ENCODE measurements at regions not wholly inside any gene's neighbourhood (a gene's known extent, or its start where the extent isn't known, plus 50 kb on each side); places are given as distances from the start of the nearest gene placed in this dataset.

DNA sequence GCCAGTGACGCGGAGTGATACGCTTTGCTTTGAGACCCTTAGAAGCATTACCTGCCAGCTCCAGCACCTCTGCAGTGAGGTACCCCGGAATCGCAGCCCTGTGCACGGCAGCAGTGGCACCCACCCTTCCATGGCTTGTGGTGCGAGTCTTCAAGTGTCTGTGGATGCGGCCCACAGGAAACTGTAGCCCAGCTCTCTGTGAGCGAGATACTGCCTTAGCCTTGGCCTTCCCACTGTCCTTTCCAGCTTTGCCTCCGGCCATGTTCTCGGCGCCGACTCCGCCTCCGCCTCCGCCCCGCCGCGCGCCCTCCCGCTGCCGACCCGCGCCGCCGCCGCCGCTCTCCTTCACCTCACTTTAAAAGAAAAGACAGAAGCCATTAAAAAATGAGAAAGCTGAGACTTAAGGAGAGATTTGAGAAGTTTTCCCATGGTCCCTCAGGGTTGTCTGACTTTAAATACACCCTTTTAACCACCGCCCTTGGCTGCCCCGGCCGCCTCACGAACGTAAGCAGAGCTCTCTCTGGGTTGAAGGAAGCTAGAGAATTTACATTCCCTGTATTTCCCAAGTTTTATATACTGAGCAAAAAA, 78.5 kb upstream of the FAM174B start:
- TF ChIP-seq POLR2AphosphoS5 (IDR thresholded peaks at IDR 0.05): no peak
- TF ChIP-seq, protein P1, sequence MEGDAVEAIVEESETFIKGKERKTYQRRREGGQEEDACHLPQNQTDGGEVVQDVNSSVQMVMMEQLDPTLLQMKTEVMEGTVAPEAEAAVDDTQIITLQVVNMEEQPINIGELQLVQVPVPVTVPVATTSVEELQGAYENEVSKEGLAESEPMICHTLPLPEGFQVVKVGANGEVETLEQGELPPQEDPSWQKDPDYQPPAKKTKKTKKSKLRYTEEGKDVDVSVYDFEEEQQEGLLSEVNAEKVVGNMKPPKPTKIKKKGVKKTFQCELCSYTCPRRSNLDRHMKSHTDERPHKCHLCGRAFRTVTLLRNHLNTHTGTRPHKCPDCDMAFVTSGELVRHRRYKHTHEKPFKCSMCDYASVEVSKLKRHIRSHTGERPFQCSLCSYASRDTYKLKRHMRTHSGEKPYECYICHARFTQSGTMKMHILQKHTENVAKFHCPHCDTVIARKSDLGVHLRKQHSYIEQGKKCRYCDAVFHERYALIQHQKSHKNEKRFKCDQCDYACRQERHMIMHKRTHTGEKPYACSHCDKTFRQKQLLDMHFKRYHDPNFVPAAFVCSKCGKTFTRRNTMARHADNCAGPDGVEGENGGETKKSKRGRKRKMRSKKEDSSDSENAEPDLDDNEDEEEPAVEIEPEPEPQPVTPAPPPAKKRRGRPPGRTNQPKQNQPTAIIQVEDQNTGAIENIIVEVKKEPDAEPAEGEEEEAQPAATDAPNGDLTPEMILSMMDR (IDR thresholded peaks at IDR 0.05): no peak
- TF ChIP-seq POLR2A (IDR thresholded peaks at IDR 0.05): no peak
- TF ChIP-seq EP300 (IDR thresholded peaks at IDR 0.05): no peak
